ENCODE measurements at regions not wholly inside any gene's neighbourhood (a gene's known extent, or its start where the extent isn't known, plus 50 kb on each side); places are given as distances from the start of the nearest gene placed in this dataset.

DNA sequence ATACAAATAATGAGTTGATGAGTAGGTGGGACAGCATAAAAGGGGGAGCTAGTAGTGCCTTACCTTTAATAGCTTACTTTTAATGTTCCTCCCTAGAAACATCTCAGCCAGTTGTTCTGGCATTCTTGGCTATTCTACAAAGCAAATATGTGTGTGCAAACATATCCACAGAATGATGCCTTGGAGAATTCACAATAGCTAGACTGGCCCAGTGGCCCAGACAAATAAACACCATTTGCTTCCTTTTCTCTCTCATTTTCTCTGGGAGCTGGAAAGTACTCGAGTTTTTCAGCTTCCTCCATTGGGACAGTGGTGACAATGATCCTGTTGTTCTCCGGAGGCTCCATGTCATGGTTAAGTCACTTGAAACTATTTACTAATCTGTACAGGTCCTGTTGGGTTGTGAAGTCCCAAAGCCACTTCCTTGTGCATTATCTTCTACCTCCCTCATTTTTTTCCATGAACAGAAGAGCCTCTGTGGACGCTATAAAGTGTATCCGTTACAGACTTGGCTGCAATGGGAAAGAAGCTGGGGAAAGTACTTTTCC, 122.9 kb downstream of the DMAC1 start:
- no peak for DNase-seq (ENCODE audit: low spot score)
- TF ChIP-seq, protein P1, sequence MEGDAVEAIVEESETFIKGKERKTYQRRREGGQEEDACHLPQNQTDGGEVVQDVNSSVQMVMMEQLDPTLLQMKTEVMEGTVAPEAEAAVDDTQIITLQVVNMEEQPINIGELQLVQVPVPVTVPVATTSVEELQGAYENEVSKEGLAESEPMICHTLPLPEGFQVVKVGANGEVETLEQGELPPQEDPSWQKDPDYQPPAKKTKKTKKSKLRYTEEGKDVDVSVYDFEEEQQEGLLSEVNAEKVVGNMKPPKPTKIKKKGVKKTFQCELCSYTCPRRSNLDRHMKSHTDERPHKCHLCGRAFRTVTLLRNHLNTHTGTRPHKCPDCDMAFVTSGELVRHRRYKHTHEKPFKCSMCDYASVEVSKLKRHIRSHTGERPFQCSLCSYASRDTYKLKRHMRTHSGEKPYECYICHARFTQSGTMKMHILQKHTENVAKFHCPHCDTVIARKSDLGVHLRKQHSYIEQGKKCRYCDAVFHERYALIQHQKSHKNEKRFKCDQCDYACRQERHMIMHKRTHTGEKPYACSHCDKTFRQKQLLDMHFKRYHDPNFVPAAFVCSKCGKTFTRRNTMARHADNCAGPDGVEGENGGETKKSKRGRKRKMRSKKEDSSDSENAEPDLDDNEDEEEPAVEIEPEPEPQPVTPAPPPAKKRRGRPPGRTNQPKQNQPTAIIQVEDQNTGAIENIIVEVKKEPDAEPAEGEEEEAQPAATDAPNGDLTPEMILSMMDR (IDR thresholded peaks at IDR 0.05): no peak
- H3K36me3 ChIP-seq: no peaks in the 10 kb centered on the region
- H3K9me3 ChIP-seq: no peaks in the 10 kb centered on the region
- H3K27ac ChIP-seq: no peak overlapping the region
- no peaks in the 10 kb centered on the region for H3K27me3 ChIP-seq
- H3K4me1 ChIP-seq: no peaks in the 10 kb centered on the region
- no peak overlapping the region for H3K4me3 ChIP-seq

DNA sequence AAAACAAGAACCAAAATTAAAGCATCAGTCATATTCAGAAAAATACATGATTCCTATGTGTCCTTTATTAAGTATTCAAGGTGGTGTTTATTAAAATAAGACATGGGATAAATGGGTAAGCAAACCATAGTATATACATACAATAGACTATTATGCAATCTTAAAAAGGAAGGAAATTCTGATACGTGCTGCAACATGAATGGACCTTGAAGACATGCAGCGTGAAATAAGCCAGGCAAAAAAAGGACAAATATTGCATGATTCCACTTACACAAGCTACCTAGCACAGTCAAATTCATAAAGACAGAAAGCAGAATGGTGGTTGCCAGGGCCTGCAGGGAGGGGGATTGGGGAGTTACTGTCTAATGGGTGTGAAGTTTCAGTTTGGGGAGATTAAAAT, 127.7 kb downstream of the DMAC1 start:
- Histone ChIP-seq H3K4me3 (no peak overlapping the region), H3K27ac (no peak overlapping the region), H3K4me1 (no peaks in the 10 kb centered on the region), H3K27me3 (no peaks in the 10 kb centered on the region), H3K36me3 (no peaks in the 10 kb centered on the region), H3K9me3 (no peaks in the 10 kb centered on the region)
- DNase-seq (ENCODE audit: low spot score): no peak
- TF ChIP-seq, protein P1 (IDR thresholded peaks at IDR 0.05): no peak

DNA sequence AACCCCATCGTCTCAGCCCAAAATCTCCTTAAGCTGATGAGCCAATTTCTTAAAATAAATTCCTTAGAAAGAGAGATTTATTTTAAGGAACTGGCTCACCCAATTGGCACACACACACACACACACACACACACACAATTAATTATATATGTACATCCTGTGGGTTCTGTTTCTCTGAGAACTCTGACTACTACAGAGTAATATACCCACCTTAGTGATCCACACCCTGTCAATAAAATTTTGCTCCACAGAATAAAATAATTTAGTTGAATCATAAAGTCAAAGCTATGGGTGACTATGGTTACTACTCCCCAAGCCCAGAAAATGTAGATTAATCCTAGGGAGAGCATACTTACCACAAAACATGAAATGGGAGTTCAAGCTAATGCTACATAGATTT, 131.0 kb downstream of the DMAC1 start:
- Histone ChIP-seq H3K9me3 (no peaks in the 10 kb centered on the region), H3K4me1 (no peaks in the 10 kb centered on the region), H3K27ac (no peak overlapping the region)

DNA sequence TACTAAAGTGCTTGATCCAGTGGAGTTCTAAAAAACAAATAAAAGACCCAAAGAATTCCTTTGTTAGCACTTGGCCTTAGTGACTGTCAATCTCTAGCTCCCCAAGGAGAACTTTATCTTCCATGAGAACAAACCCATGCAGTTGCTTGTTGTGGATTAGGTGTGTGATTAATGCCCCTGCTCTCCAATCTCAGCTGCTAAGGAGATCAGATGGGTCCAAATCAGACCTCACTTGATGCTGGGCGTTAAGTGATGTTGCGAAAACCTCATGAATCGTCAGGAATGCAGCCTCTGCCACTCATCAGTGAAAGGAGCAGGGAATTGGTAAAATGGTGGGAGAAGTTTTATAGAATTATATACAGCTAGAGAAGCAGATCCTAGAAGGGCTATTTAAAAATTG, 133.7 kb downstream of the DMAC1 start:
- DNase-seq (ENCODE audit: low spot score): no peak
- TF ChIP-seq, protein P1 (IDR thresholded peaks at IDR 0.05): no peak
- Histone ChIP-seq H3K4me1 (no peaks in the 10 kb centered on the region), H3K27ac (no peak overlapping the region), H3K9me3 (no peaks in the 10 kb centered on the region), H3K36me3 (no peaks in the 10 kb centered on the region), H3K4me3 (no peak overlapping the region), H3K27me3 (no peaks in the 10 kb centered on the region)

More for the DNA sequence above, 131.0 kb downstream of the DMAC1 start:
- no peak overlapping the region for H3K4me3 ChIP-seq
- TF ChIP-seq, protein P1 (IDR thresholded peaks at IDR 0.05): no peak
- H3K36me3 ChIP-seq: no peaks in the 10 kb centered on the region
- DNase-seq (ENCODE audit: low spot score): no peak
- H3K27me3 ChIP-seq: no peaks in the 10 kb centered on the region

DNA sequence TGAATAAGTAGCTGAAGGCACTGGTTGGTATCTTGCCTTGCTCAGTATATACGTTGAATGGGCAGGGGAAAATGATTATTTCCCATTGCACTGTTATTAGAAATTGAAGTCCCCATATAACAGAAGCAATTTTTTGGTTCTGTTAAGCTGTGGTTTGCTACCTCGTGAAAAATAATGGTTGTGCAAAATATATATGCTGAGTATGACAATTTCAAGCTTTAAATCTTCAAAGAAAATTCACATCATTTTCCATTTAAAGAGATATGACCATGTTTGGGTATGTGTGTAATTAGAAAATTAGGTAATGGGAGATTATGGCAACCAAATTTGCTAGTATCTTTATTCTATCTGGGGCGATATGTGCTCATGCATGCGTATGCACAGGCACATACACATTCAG, 139.8 kb downstream of the DMAC1 start:
- no peak overlapping the region for H3K27ac ChIP-seq
- no peak for DNase-seq (ENCODE audit: low spot score)
- H3K4me3 ChIP-seq: no peak overlapping the region
- H3K27me3 ChIP-seq: no peaks in the 10 kb centered on the region
- H3K36me3 ChIP-seq: no peaks in the 10 kb centered on the region
- no peaks in the 10 kb centered on the region for H3K4me1 ChIP-seq
- TF ChIP-seq, protein P1 (IDR thresholded peaks at IDR 0.05): no peak
- H3K9me3 ChIP-seq: no peaks in the 10 kb centered on the region

DNA sequence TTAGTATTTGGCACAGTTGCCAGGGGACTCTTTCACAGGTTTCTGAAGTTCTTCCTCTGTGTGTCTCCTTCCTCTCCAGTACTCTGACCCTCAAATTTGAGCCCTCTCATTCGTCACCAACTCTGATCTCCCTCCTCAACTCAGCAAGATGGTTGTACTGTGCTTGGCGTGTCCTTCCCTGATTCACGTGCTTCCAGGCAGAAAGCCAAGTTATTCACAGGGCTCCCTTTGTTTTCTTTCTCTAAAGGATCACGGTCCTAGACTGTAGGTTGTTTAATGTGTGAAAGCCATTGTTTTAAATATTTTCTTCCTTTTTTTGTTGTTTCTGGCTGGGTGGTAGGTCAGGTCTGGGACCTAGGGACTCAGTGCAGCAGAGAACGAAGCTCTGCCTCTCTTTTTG, 142.9 kb downstream of the DMAC1 start:
- no peaks in the 10 kb centered on the region for H3K9me3 ChIP-seq
- no peaks in the 10 kb centered on the region for H3K36me3 ChIP-seq
- H3K27ac ChIP-seq: no peak overlapping the region
- no peaks in the 10 kb centered on the region for H3K27me3 ChIP-seq
- no peaks in the 10 kb centered on the region for H3K4me1 ChIP-seq
- TF ChIP-seq, protein P1 (IDR thresholded peaks at IDR 0.05): no peak
- no peak for DNase-seq (ENCODE audit: low spot score)
- H3K4me3 ChIP-seq: no peak overlapping the region
